HG03135 (cell line): ENCODE measurements at regions not wholly inside any gene's neighbourhood (a gene's known extent, or its start where the extent isn't known, plus 50 kb on each side); places are given as distances from the start of the nearest gene placed in this dataset.

ENCODE experiments used
- ATAC-seq: cut with Tn5 transposase; IDR thresholded peaks from one replicate; pipeline ENCODE4 v1.9.1; 2021; ENCODE audit warnings: mild to moderate bottlenecking, moderate library complexity; ENCODE audit not compliant: unreplicated experiment

GRCh38 chr12:98453492-98453891 is 61.9 kb upstream of the TMPO start:
- ATAC-seq: no peak

- no peak for ATAC-seq
These were observed 59.3 kb upstream of the TMPO start for GRCh38 chr12:98456041-98456440.

- no peak for ATAC-seq
These were observed 58.5 kb upstream of the TMPO start for GRCh38 chr12:98456576-98457573.

- ATAC-seq: no peak
These were observed 51.2 kb upstream of the TMPO start for GRCh38 chr12:98464190-98464589.

DNA sequence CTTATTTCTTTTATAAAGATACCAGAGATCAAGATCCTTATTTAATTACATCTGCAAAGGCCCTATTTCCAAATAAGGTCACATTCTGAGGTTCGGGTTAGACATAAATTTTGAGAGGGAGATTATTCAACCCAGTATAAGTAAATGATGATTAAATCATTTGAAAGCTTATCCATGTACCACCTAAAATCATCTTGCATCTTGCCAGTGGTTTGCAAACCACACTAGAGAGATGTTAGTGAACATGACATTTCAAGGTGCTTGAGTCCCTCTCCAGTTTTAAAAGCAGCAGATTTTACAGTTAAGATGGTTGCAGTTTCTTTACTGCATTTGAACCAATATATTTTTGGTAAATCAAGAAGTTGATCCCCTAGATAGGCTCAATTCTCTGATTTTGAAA is 49.9 kb upstream of the TMPO start:
- ATAC-seq: no peak
